ENCODE measurements at regions not wholly inside any gene's neighbourhood (a gene's known extent, or its start where the extent isn't known, plus 50 kb on each side); places are given as distances from the start of the nearest gene placed in this dataset.

DNA sequence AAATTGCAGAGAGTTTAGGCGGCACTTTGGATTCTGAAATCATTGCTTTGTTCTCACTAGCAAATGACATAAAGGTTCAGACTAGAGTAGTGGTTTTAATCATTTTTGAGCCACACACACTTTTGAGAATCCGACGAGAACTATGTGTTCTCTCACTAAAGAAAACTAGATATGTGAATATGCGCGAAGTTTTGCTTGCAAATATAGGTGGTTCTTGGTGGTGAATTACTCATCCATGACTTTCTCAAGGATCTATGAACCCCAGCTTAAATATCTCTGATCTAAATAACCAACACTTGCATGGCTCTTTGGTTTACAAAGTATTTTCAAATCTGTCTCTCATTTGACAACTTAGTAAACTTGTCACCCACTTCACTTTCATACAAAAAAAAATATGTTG is 54.8 kb downstream of the NOG start:
- H3K36me3 ChIP-seq = no peaks in the 10 kb centered on the region
- no peak for ATAC-seq (ENCODE audit: low FRiP score in 2 of 2)
- H3K4me1 ChIP-seq = no peaks in the 10 kb centered on the region
- H3K9me3 ChIP-seq = peaks cover 0 to 3% (median 0%) of the 10 kb centered on the region in 4 donors
- H3K27me3 ChIP-seq = no peaks in the 10 kb centered on the region
- 89 to 90% methylated on average over 5 of the region's 5 CpGs for WGBS, 2 donors
- no peak for DNase-seq
- no peak overlapping the region for H3K27ac ChIP-seq
- TF ChIP-seq, protein P1, sequence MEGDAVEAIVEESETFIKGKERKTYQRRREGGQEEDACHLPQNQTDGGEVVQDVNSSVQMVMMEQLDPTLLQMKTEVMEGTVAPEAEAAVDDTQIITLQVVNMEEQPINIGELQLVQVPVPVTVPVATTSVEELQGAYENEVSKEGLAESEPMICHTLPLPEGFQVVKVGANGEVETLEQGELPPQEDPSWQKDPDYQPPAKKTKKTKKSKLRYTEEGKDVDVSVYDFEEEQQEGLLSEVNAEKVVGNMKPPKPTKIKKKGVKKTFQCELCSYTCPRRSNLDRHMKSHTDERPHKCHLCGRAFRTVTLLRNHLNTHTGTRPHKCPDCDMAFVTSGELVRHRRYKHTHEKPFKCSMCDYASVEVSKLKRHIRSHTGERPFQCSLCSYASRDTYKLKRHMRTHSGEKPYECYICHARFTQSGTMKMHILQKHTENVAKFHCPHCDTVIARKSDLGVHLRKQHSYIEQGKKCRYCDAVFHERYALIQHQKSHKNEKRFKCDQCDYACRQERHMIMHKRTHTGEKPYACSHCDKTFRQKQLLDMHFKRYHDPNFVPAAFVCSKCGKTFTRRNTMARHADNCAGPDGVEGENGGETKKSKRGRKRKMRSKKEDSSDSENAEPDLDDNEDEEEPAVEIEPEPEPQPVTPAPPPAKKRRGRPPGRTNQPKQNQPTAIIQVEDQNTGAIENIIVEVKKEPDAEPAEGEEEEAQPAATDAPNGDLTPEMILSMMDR (IDR thresholded peaks at IDR 0.05) = no peak
- no peak for TF ChIP-seq POLR2AphosphoS5 (IDR thresholded peaks at IDR 0.05)
- no peak for TF ChIP-seq POLR2A (IDR thresholded peaks at IDR 0.05)
- no peak for TF ChIP-seq EP300 (IDR thresholded peaks at IDR 0.05)
- H3K4me3 ChIP-seq = no peak overlapping the region

DNA sequence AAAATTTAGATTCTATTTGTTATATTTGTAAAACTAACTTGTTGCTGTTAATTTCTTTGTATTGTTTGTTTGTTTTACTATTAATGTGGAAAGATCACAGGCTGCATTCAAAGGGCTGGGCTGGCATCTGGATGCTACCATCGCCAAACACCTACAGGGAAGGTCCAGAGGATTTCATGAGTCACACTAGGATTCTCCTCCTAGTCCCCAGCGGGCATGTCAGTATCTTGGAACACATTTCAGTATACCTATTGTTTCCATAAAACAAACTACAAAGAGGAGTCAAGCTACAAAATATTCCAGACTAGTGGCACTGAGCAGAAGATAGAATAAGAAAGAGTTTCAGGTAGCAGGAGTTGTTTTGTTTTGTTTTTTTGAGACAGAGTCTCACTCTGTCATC is 55.3 kb downstream of the NOG start:
- TF ChIP-seq EP300 (IDR thresholded peaks at IDR 0.05) (no peak), POLR2AphosphoS5 (IDR thresholded peaks at IDR 0.05) (no peak), POLR2A (IDR thresholded peaks at IDR 0.05) (no peak)
- TF ChIP-seq, protein P1 (IDR thresholded peaks at IDR 0.05) = no peak
- ATAC-seq (ENCODE audit: low FRiP score in 2 of 2) = no peak

DNA sequence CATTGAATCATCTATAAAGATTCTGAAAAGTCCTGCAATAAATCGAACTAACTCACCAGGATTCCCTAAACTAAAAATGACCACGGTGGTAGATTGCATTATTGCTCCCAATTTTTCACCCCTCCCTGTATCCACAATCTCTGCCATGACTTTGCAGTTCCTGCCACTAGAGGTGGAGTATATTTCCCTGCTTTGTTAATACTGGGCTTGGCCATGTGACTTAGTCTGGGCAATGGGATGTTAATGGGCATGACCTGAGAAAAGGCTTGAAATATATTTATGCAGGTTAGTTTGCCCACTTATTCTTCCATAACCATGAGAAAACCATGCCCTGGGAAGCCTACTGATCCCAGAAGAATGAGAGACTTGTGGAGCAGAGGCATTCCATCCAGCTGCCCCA is 59.1 kb downstream of the NOG start:
- Histone ChIP-seq H3K27me3 (no peaks in the 10 kb centered on the region), H3K4me1 (no peaks in the 10 kb centered on the region), H3K9me3 (peaks cover 0 to 3% (median 0%) of the 10 kb centered on the region in 4 donors), H3K36me3 (no peaks in the 10 kb centered on the region), H3K27ac (no peak overlapping the region), H3K4me3 (no peak overlapping the region)
- WGBS, 2 donors = 33 to 38% methylated on average over 2 of the region's 2 CpGs
- TF ChIP-seq, protein P1 (IDR thresholded peaks at IDR 0.05) = no peak
- TF ChIP-seq POLR2AphosphoS5 (IDR thresholded peaks at IDR 0.05) = no peak
- TF ChIP-seq EP300 (IDR thresholded peaks at IDR 0.05) = no peak
- no peak for TF ChIP-seq POLR2A (IDR thresholded peaks at IDR 0.05)
- ATAC-seq (ENCODE audit: low FRiP score in 2 of 2) = no peak
- no peak for DNase-seq

More for the DNA sequence above, 55.3 kb downstream of the NOG start:
- no peak for DNase-seq
- Histone ChIP-seq H3K4me1 (no peaks in the 10 kb centered on the region), H3K36me3 (no peaks in the 10 kb centered on the region), H3K9me3 (peaks cover 0 to 3% (median 0%) of the 10 kb centered on the region in 4 donors), H3K4me3 (no peak overlapping the region), H3K27me3 (no peaks in the 10 kb centered on the region), H3K27ac (no peak overlapping the region)
- WGBS, 2 donors = 74 to 83% methylated on average over 2 of the region's 2 CpGs

DNA sequence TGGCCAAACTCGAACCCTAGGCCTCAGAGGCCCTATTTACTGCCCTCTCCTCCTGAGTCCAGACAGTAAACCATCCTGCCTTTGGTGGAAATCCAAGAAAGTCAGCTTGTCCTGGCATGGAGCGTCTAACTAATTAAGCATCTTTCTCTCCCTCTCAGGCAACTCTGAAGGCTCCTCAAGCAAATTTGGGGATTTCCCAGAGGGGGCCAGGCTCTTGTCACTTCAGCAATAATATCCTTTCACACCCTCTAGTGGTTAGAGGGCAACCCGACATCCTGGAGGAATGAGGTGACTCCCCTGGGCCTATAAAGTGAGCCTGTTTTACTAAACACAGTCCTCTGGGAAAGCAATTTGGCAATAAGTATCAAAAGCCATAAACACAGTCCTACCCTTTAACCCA is 60.4 kb downstream of the NOG start:
- H3K4me1 ChIP-seq = no peaks in the 10 kb centered on the region
- no peaks in the 10 kb centered on the region for H3K36me3 ChIP-seq
- peak in 1 of 2 donors; percentile 40 for DNase-seq
- H3K4me3 ChIP-seq = no peak overlapping the region
- H3K27ac ChIP-seq = no peak overlapping the region
- peak in 1 of 2 donors; percentile 39 for ATAC-seq (ENCODE audit: low FRiP score in 2 of 2)
- TF ChIP-seq POLR2AphosphoS5 (IDR thresholded peaks at IDR 0.05) = no peak
- TF ChIP-seq, protein P1 (IDR thresholded peaks at IDR 0.05) = peak in 3 of 6 experiments; percentile 11 to 45 (median 21)
- 29 to 32% methylated on average over 2 to 3 of the region's 3 CpGs for WGBS, 2 donors
- H3K9me3 ChIP-seq = peaks cover 0 to 3% (median 0%) of the 10 kb centered on the region in 4 donors
- H3K27me3 ChIP-seq = no peaks in the 10 kb centered on the region

DNA sequence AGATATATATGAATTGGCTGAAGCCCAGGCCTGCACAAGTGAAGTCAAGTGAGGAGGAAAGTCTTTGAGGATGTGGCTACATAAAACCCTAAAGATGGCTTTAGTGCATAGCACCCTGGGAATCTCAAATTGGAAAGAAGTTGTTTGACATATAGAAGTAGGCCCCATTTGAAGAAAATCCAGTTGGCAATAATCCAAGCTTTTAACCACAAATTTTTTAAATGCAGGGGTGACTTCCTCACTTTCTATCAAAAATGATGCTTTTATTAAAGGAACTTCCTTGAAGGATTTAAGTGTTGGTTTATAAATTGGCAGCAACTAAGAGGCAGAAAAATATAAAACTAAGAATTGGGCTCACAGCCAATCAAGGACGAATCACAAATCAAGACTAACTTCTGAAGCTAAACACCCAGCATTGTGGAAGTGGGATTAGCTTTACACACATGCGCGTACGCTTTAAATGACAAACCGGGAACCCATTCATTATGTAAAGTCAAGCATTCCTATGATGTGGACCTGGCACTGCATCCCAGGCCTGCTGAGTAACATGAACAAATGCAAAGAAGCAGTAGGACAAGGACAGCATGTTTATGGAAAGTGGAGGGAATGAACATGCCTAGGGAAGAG is 63.3 kb downstream of the NOG start:
- no peak overlapping the region for H3K27ac ChIP-seq
- H3K4me3 ChIP-seq = no peak overlapping the region
- no peaks in the 10 kb centered on the region for H3K9me3 ChIP-seq
- WGBS, 2 donors = 56 to 57% methylated on average over 5 of the region's 5 CpGs
- no peaks in the 10 kb centered on the region for H3K4me1 ChIP-seq
- ATAC-seq (ENCODE audit: low FRiP score in 2 of 2) = no peak
- no peaks in the 10 kb centered on the region for H3K36me3 ChIP-seq
- TF ChIP-seq POLR2A (IDR thresholded peaks at IDR 0.05) (no peak), POLR2AphosphoS5 (IDR thresholded peaks at IDR 0.05) (no peak), EP300 (IDR thresholded peaks at IDR 0.05) (no peak)
- TF ChIP-seq, protein P1 (IDR thresholded peaks at IDR 0.05) = no peak
- DNase-seq = no peak
- H3K27me3 ChIP-seq = no peaks in the 10 kb centered on the region
